GM19372 (cell line): ENCODE measurements at regions not wholly inside any gene's neighbourhood (a gene's known extent, or its start where the extent isn't known, plus 50 kb on each side); places are given as distances from the start of the nearest gene placed in this dataset.
"Not testable (repeated sequence)": the region's sequence is repeated elsewhere in the genome, so short reads cannot be mapped to it uniquely, and the experiment has no call there.

ENCODE experiments used
- ATAC-seq: cut with Tn5 transposase; IDR thresholded peaks from one replicate; pipeline ENCODE4 v1.9.1; 2021; ENCODE audit warnings: mild to moderate bottlenecking, low read depth, moderate library complexity; ENCODE audit not compliant: unreplicated experiment

DNA sequence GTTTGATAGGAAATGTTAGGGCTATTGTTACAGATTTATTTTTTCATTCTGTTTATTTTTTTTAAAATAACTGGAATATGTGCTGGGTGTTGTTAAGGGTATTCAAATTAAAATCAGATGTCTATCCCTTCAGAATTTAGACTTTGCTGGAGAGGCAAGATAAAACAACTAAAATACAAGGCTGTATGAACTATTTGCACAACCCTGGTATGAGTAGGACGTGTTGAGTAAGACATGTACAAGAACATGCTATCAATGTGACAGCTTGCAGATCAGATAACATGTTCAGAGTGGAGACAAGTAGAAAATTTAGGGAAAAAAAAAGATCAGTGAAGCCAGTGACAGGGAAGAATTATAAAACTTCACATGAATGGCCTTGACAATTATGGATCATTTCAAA lies 853.5 kb downstream of the METTL15 start:
- ATAC-seq = no peak

DNA sequence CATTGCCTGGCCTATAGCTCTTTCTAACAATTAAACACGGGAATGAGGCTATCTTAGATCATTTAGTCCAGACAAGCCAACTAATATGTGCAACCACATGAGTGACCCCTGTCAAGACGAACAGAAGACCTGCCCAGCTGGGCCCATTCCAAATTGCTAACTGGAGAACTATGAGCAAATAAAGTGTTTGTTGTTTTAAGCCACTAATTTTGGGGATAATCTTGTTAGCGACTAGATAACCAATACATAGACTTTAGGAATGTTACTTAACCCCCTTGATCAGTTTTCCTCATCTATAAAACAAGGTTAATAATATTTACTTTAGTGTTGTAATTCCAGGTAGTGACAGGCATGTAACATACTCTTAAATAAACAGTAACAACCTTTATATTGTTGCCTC lies 848.3 kb downstream of the METTL15 start:
- ATAC-seq = no peak

- ATAC-seq = no peak
Measured at GRCh38 chr11:28951191-28951590, 843.0 kb downstream of the METTL15 start.

DNA sequence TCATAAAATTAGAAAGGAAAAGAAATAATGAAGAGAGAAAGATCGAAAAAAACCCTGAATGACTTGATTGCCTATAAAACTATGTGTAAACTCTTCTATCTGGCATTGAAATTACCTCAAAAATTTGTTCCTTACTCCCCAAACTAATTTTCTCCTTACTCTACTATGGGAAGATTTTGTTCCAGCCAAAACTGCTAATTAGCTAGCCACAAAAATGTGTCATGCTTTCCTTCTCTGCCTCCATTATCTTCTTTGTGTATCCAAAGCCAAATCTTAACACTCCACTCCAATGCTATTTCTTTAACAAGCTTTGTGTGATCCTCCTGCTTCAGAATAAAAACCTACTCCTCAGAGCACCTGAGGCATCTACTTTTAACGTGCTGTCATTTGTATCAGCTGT lies 831.2 kb downstream of the METTL15 start:
- ATAC-seq = no peak

- no peak for ATAC-seq
Measured at GRCh38 chr11:28938091-28938490, 829.9 kb downstream of the METTL15 start.

- ATAC-seq = no peak
Measured at GRCh38 chr11:28932940-28933339, 824.8 kb downstream of the METTL15 start.

DNA sequence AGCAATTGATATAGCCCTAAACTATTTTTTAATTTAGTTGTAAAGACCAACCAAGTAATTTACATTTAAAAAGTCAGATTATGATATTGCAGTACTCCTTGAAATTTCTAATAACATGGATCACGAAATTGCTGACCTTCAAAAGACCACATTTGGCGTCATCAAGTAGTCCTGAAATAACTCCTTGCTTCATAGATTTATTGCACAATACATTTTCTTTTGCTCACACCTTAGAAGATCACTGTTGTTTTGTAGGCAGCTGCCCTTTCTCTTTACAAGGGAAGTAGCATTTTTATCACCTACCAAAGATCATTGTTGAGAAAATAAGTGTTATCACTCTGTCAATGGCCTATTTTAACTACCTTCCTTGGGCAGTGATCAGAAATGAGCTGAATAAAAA lies 815.8 kb downstream of the METTL15 start:
- no peak for ATAC-seq

DNA sequence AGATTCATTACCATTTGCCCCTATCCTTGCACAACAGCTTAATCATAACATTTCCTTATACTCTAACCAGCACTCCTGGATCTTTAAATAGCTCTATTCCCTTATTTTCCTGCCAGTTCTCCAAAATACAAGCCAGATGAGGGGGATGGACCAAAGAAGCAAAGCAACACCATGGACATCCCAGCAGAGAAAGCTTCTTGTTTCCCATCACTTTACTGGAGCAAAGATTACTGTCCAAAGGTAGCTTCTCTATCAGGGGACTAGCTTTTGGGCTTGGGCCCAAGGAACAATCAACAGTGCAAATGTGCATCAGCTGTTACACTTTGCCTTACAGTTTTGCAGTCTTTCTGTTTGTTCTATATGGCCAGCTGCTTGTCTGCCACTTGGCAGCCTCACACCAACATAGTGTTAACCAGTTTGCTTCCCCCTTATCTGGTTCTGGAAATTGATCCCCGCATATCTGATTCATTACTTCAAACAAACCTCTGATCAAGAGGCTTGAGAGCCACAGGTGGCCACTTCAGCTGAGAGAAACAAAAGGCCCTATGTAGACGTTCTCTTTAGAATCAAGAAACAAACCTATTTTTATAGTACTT lies 814.3 kb downstream of the METTL15 start:
- ATAC-seq = no peak

GRCh38 chr11:28919194-28919593 lies 811.0 kb downstream of the METTL15 start:
- no peak for ATAC-seq

DNA sequence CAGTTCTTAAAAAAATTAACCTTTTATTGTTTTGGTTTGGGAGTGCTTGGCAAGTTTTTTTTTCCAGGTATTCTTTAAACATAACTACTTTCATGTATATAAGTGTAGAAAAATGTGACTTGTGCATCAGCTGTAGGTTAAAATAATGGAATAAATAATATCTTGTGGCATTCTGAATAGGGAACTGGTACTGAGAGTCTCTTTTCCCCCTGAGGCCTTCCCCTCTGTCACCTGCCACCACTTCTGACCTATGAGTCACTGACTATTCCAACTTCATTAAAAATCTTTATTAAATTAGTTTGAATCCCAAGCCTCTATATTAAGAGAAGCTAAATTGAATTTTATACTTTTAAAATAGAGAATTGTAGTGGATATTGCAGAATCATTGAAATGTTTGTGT lies 805.7 kb downstream of the METTL15 start:
- ATAC-seq = no peak

DNA sequence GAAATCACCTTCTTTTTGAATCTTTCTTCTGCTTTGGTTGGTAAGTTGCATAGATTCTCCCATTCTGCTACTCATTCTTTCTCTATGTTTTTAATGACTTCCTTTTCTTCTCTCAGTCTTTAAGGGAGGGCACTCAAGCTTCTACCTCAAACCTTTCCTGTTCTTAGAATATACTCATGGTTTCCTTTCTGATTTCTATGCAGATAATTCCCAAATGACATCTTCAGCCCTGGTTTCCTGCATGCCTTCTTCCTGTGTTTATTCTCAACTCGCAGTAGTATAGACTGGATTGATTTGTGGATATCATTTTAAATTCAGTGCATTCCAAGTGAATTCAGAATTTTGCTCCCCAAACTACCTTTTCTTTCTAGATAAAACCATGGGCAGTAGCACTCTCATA lies 803.6 kb downstream of the METTL15 start:
- no peak for ATAC-seq

DNA sequence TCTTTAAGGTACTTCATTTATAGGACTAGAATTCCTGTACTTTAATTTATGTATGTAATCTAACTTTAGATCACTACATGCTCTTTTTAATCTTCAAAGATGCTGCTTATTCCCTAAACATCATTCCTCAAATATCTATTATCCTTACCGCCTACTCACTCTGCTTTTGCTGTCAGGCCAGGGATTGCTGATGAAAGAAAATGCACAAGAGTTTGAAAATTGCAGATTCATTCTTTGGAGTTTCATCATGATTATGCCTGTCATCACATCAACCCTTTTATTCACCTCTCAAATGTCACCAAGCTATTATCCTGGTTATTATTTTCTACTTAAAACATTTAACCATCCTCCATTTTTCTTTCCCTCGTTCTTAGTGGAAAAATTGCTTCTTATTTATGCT lies 802.7 kb downstream of the METTL15 start:
- no peak for ATAC-seq

- no peak for ATAC-seq
Measured at GRCh38 chr11:28903716-28904115, 795.5 kb downstream of the METTL15 start.

- no peak for ATAC-seq
Measured at GRCh38 chr11:28900427-28900826, 792.2 kb downstream of the METTL15 start.

DNA sequence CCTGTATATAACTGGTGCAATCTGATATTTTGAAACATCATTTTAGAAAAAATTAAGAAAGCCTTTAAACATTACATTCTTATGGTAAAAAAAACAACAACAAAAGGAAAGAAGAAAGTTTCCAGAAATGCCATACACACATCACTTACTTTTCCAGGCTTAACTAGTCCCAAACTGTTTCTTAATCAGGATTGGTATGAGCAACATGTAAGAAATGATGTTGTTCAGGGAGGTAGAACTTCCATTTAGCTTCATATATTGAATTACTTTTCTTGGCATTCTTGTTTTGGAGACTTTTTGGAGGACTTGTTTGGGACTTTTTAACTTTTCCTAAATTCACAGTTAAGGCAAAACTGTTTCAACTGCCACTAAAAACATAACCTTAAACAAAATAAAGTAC lies 791.5 kb downstream of the METTL15 start:
- no peak for ATAC-seq

DNA sequence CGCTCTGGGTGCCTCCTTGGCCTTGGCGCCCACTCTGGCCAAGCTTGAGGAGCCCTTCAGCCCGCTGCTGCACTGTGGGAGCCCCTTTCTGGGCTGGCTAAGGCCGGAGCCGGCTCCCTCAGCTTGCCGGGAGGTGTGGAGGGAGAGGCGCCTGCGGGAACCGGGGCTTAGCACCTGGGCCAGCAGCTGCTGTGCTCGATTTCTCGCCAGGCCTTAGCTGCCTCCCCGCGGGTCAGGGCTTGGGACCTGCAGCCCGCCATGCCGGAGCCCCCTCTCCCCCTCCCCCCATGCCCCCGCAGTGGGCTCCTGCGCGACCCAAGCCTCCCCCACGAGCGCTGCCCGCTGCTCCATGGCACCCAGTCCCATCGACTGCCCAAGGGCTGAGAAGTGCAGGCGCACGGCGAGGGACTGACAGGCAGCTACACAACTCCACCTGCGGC lies 782.4 kb downstream of the METTL15 start:
- ATAC-seq = not testable (repeated sequence)

DNA sequence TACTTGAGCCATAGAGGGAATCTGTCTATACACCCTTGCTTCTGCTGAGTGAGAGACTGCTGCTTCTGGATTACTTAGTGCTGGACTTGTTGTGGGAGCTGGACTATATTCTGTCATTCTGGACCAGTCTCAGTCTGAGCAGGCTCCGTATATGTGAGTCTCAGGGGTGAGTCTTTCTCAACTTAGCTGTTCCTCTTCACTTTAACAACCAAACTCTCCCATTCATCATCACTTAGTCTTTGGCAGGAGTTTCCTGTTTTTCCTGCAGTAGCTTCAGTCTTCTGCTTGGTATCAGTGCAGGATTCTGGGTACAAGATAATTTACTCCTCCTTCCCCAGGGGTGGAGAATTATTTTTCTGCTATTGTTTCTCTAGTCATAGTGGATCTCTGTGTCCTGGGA lies 779.5 kb downstream of the METTL15 start:
- no peak for ATAC-seq

DNA sequence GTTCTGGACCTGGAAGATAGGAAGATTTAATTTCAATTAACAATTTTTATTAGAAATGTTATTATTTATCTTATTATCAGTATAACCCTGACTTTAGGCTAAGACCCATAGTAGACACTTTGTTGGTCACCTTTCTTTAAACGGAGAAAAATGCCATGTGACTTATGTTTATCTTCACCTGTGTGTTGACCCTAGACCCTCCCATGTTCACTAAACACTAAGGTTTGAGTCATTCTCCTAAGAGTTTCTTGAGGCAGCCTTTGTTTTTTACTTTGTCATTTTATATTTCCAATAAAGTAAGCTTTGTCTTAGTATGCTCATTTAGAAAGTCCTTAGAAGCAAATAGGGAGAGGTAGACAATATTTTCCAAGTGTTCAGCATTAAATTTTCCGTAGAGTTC lies 771.7 kb downstream of the METTL15 start:
- no peak for ATAC-seq

DNA sequence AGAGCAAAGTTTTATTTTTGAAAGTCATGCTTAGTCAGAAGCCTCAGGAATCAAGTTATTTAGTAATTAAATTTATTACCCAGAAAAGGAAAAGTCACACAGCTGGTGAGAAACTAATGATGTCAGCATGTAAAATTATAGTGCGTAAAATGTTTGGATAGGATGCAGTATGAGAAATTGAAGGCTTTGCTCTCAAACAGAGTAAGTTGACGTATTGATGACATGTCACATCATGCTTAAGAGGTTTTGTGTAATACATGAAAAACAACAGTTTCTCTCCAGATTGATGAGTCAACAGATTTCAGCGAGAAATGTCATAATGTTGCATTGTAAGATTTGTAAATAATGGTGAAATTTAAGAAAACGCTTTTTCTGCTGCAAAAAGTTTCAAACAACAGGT lies 769.8 kb downstream of the METTL15 start:
- no peak for ATAC-seq

GRCh38 chr11:28877340-28877739 lies 769.2 kb downstream of the METTL15 start:
- no peak for ATAC-seq

DNA sequence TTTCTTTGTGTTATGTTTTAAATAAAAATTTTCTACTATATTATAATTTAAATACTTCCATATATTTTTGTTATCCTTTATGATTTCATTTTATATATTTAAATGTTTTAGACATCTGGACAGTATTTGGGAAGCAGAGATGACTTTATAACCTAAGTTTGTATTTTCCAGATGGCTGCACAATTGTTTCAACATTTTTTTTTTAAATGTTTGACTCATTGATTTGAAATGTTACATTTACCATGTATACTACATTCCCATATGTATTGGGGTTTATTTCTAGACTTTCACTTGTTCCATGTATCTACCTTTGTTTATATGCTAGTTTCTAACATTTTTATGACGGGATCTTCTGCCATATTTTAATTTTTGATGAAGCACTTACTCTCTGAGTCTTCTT lies 766.5 kb downstream of the METTL15 start:
- no peak for ATAC-seq

GRCh38 chr11:28871090-28871489 lies 762.9 kb downstream of the METTL15 start:
- ATAC-seq = no peak

DNA sequence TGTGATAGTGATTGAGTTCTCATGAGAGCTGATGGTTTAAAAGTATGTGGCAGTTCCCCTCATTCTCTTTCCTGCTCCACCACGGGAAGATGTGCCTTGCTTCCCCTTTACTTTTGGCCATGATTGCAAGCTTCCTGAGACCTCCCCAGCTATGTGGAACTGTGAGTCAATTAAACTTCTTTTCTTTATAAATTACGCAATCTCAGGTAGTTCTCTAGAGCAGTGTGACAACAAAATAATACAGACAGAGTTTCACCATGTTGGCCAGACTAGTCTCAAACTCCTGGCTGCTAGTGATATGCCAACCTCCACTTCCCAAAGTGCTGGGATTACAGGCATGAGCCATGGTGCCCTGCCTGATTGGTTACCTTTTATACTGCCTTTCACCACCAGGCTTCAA lies 755.2 kb downstream of the METTL15 start:
- no peak for ATAC-seq
